ENCODE measurements at regions not wholly inside any gene's neighbourhood (a gene's known extent, or its start where the extent isn't known, plus 50 kb on each side); places are given as distances from the start of the nearest gene placed in this dataset.
A peak's percentile ranks its signal among the peaks of the same experiment; 100 is the strongest.

GRCh38 chr10:128281343-128281742, 155.1 kb upstream of the MKI67 start:
- Histone ChIP-seq H3K4me3 (no peak overlapping the region), H3K36me3 (no peaks in the 10 kb centered on the region), H3K9me3 (no peaks in the 10 kb centered on the region), H3K4me1 (no peaks in the 10 kb centered on the region), H3K27me3 (peaks cover 1 to 68% (median 23%) of the 10 kb centered on the region in 9 donors), H3K27ac (no peak overlapping the region)
- ATAC-seq (no peak), DNase-seq (no peak)
- intact Hi-C loops (cut with DNase I), result no loop called here
- WGBS, 4 donors, result 75 to 88% (median 82%) methylated on average over 6 of the region's 6 CpGs
- no peak for TF ChIP-seq POLR2A (IDR thresholded peaks at IDR 0.05)
- no peak for TF ChIP-seq CTCF (IDR thresholded peaks at IDR 0.05)

- Histone ChIP-seq H3K4me3 (no peak overlapping the region), H3K27ac (no peak overlapping the region), H3K9me3 (no peaks in the 10 kb centered on the region), H3K36me3 (no peaks in the 10 kb centered on the region), H3K27me3 (peaks cover 6 to 66% (median 24%) of the 10 kb centered on the region in 9 donors), H3K4me1 (peaks cover 0 to 5% (median 0%) of the 10 kb centered on the region in 12 donors)
- intact Hi-C loops (cut with DNase I), result no loop called here
- ATAC-seq (no peak), DNase-seq (no peak)
- 88 to 93% (median 92%) methylated on average over 11 to 14 of the region's 14 CpGs for WGBS, 4 donors
- TF ChIP-seq POLR2A (IDR thresholded peaks at IDR 0.05), result no peak
- no peak for TF ChIP-seq CTCF (IDR thresholded peaks at IDR 0.05)
These were observed 155.6 kb upstream of the MKI67 start for GRCh38 chr10:128281861-128282260.

GRCh38 chr10:128286141-128286761, 160.0 kb upstream of the MKI67 start:
- peak overlapping the region in 1 of 12 donors; percentile 12 for H3K4me3 ChIP-seq
- 29 to 52% (median 35%) methylated on average over 19 to 22 of the region's 22 CpGs for WGBS, 4 donors
- no peak overlapping the region for H3K27ac ChIP-seq
- peaks cover 0 to 7% (median 0%) of the 10 kb centered on the region in 12 donors for H3K4me1 ChIP-seq
- no peak for ATAC-seq
- DNase-seq, result no peak
- H3K36me3 ChIP-seq, result no peaks in the 10 kb centered on the region
- peaks cover 15 to 68% (median 46%) of the 10 kb centered on the region in 9 donors for H3K27me3 ChIP-seq
- TF ChIP-seq CTCF (IDR thresholded peaks at IDR 0.05) (no peak), POLR2A (IDR thresholded peaks at IDR 0.05) (no peak)
- peaks cover 0 to 19% (median 8%) of the 10 kb centered on the region in 12 donors for H3K9me3 ChIP-seq
- intact Hi-C loops (cut with DNase I), result no loop called here

- H3K4me1 ChIP-seq, result peaks cover 0 to 7% (median 0%) of the 10 kb centered on the region in 12 donors
- TF ChIP-seq CTCF (IDR thresholded peaks at IDR 0.05), result no peak
- TF ChIP-seq POLR2A (IDR thresholded peaks at IDR 0.05), result no peak
- WGBS, 4 donors, result 4 to 6% (median 5%) methylated on average over 49 to 63 of the region's 63 CpGs
- intact Hi-C loops (cut with DNase I), result no loop called here
- no peaks in the 10 kb centered on the region for H3K36me3 ChIP-seq
- peaks cover 15 to 71% (median 46%) of the 10 kb centered on the region in 9 donors for H3K27me3 ChIP-seq
- ATAC-seq, result no peak
- no peak overlapping the region for H3K27ac ChIP-seq
- DNase-seq, result no peak
- peaks cover 0 to 26% (median 12%) of the 10 kb centered on the region in 12 donors for H3K9me3 ChIP-seq
- H3K4me3 ChIP-seq, result peak overlapping the region in 1 of 12 donors; percentile 12
These were observed 160.7 kb upstream of the MKI67 start for GRCh38 chr10:128286762-128287500.
